Breast epithelium (tissue), 4 donors: ENCODE measurements at regions not wholly inside any gene's neighbourhood (a gene's known extent, or its start where the extent isn't known, plus 50 kb on each side); places are given as distances from the start of the nearest gene placed in this dataset.

ENCODE experiments used
- DNase-seq, 2 donors: peaks; one replicate each; pipeline ENCODE4 v3.0.0-alpha.2; 2019; ENCODE audit warnings: low spot score in 2 of 2
- H3K27ac ChIP-seq, 2 donors: fragments of 200-600 bp; sonication (generic) in 1 of 2; one replicate each; pipeline ENCODE4 v1.5.1; 2016 to 2019; ENCODE audit warnings: mild to moderate bottlenecking in 1 of 2
- H3K27me3 ChIP-seq, 2 donors: fragments of 200-600 bp; sonication (generic) in 1 of 2; one replicate each; pipeline versions ENCODE4 v1.5.1 to v1.6.0; 2017 to 2019; ENCODE audit warnings: control low read depth in 1 of 2, mild to moderate bottlenecking in 1 of 2
- H3K36me3 ChIP-seq: fragments of 200-600 bp; one replicate; pipeline ENCODE4 v1.5.1; 2019
- H3K4me1 ChIP-seq, 2 donors: fragments of 200-600 bp; sonication (generic); one replicate each; pipeline ENCODE4 v1.5.1; 2016 to 2019; ENCODE audit warnings: control low read depth in 1 of 2
- H3K4me3 ChIP-seq, 3 donors: fragments of 200-600 bp; sonication (generic); 1 replicate in 2 of 3; 2 replicates in 1 of 3; pipeline ENCODE4 v1.5.1; 2016 to 2019; ENCODE audit warnings: mild to moderate bottlenecking in 3 of 3, moderate library complexity in 2 of 3
- H3K9me3 ChIP-seq, 2 donors: fragments of 200-600 bp; sonication (generic) in 1 of 2; one replicate each; pipeline ENCODE4 v1.5.1; 2016 to 2019; ENCODE audit warnings: control low read depth in 1 of 2
- POLR2A ChIP-seq: fragments of 450-650 bp; IDR thresholded peaks from one replicate; pipeline ENCODE4 v1.6.1; 2016; ENCODE audit warnings: antibody characterized with exemption, mild to moderate bottlenecking, moderate library complexity
- POLR2AphosphoS5 ChIP-seq, 3 donors: sonication (generic); formaldehyde crosslinking; IDR thresholded peaks; one replicate each; pipeline ENCODE4 v1.6.1; 2017; ENCODE audit warnings: antibody characterized with exemption in 3 of 3
- intact Hi-C: fragments of 100-400 bp; cut with DNase I; formaldehyde crosslinking; loops from one replicate; pipeline ENCODE4 v1.15.1; 2023; ENCODE audit warnings: low total_unique reads
- TF ChIP-seq, protein P1 (sequence below), 3 donors: fragments of 450-650 bp; IDR thresholded peaks; one replicate each; pipeline ENCODE4 v1.5.1; 2016 to 2017; ENCODE audit warnings: antibody characterized with exemption in 3 of 3, mild to moderate bottlenecking in 3 of 3, moderate library complexity in 3 of 3

DNA sequence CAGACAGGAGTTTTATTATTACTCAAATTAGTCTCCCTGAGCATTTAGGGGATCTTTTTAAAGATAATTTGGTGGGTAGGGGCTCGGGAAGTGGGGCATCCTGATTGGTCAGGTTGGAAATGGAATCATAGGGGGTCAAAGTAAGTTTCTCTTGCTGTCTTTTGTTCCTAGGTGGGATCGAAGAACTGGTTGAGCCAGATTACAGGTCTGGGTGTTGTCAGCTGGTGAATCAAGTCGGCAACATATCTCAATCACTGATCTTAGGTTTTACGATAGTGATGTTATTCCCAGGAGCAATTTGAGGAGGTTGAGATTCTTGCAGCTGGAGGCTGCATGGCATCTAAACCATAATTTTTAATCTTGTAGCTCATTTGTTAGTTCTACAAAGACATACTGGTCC is 629.5 kb upstream of the AMOT start:
- H3K4me1 ChIP-seq = no peaks in the 10 kb centered on the region
- no peak for DNase-seq
- no peaks in the 10 kb centered on the region for H3K9me3 ChIP-seq
- H3K36me3 ChIP-seq = no peaks in the 10 kb centered on the region
- no peak for TF ChIP-seq POLR2AphosphoS5 (IDR thresholded peaks at IDR 0.05)
- TF ChIP-seq, protein P1, sequence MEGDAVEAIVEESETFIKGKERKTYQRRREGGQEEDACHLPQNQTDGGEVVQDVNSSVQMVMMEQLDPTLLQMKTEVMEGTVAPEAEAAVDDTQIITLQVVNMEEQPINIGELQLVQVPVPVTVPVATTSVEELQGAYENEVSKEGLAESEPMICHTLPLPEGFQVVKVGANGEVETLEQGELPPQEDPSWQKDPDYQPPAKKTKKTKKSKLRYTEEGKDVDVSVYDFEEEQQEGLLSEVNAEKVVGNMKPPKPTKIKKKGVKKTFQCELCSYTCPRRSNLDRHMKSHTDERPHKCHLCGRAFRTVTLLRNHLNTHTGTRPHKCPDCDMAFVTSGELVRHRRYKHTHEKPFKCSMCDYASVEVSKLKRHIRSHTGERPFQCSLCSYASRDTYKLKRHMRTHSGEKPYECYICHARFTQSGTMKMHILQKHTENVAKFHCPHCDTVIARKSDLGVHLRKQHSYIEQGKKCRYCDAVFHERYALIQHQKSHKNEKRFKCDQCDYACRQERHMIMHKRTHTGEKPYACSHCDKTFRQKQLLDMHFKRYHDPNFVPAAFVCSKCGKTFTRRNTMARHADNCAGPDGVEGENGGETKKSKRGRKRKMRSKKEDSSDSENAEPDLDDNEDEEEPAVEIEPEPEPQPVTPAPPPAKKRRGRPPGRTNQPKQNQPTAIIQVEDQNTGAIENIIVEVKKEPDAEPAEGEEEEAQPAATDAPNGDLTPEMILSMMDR (IDR thresholded peaks at IDR 0.05) = no peak
- no peak for TF ChIP-seq POLR2A
- intact Hi-C loops = no loop called here
- no peak overlapping the region for H3K4me3 ChIP-seq
- no peak overlapping the region for H3K27ac ChIP-seq
- H3K27me3 ChIP-seq = peaks cover 0 to 11% of the 10 kb centered on the region in 2 donors

DNA sequence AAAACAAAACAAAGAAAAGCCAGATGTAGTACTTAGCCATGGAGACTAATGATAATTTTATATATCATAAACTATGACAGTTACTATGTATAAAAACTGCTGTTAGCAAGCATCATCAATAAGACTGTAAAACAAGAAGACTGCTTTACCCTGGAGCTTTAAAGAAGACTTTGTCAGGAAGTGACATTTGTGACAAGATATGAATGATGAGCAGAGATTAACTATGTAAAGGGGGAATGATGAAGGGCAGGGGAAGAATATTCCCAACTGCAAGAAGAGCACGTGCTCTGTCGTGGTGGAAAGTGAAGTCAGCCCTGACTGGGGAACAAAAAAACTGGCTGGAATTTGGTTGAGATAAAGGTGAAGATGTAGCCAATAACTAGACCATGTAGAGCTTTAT is 617.1 kb upstream of the AMOT start:
- intact Hi-C loops = no loop called here
- Histone ChIP-seq H3K4me1 (no peaks in the 10 kb centered on the region), H3K4me3 (no peak overlapping the region), H3K9me3 (peaks cover 0 to 9% of the 10 kb centered on the region in 2 donors), H3K27me3 (peaks cover 0 to 28% of the 10 kb centered on the region in 2 donors), H3K27ac (no peak overlapping the region), H3K36me3 (no peaks in the 10 kb centered on the region)
- no peak for DNase-seq
- TF ChIP-seq, protein P1 (IDR thresholded peaks at IDR 0.05) = no peak
- TF ChIP-seq POLR2AphosphoS5 (IDR thresholded peaks at IDR 0.05) (no peak), POLR2A (no peak)

DNA sequence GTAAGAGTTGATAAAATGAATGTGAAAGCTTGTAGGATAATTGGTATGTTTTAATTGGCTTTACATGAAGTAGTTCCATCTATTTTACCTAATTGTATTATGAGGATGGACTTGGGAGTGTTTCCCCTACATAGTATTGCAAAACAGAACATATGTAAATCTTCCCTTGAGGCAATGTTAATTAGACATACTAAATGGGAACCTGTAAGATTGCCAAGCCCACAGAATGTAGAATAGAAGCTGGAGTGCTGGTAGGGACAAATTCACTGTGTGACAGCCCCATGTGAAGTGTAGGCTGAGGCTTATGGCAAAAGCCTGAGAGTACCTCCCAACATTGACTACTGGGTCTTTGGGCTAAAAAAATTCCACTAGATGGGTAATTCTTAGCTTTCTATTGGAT is 615.0 kb upstream of the AMOT start:
- H3K27ac ChIP-seq = no peak overlapping the region
- H3K4me3 ChIP-seq = no peak overlapping the region
- H3K36me3 ChIP-seq = no peaks in the 10 kb centered on the region
- H3K27me3 ChIP-seq = peaks cover 0 to 28% of the 10 kb centered on the region in 2 donors
- H3K9me3 ChIP-seq = peaks cover 0 to 9% of the 10 kb centered on the region in 2 donors
- TF ChIP-seq POLR2A (no peak), POLR2AphosphoS5 (IDR thresholded peaks at IDR 0.05) (no peak)
- TF ChIP-seq, protein P1 (IDR thresholded peaks at IDR 0.05) = no peak
- intact Hi-C loops = no loop called here
- H3K4me1 ChIP-seq = no peaks in the 10 kb centered on the region
- DNase-seq = no peak

DNA sequence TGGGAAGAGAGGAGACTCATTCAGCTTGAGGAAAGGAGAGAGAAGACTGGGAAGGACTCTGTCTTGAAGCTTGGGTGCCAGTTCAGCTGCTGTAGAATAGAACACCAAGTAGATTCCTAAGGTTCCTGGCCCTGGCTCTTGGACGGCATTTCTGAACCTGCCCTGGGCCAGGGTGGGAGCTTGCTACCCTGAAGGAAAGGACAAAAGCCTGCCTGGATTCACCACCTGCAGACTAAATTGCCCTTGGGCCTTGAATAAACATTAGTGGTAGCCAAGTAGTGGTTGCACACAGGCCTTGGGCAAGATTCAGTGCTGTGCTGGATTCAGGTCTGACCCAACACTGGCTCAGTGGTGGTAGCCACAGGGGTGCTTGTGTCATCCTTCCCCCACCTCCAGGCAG is 588.4 kb upstream of the AMOT start:
- peaks cover 0 to 6% of the 10 kb centered on the region in 2 donors for H3K27me3 ChIP-seq
- no peak overlapping the region for H3K27ac ChIP-seq
- TF ChIP-seq, protein P1 (IDR thresholded peaks at IDR 0.05) = no peak
- TF ChIP-seq POLR2A = no peak
- TF ChIP-seq POLR2AphosphoS5 (IDR thresholded peaks at IDR 0.05) = no peak
- DNase-seq = no peak
- H3K4me3 ChIP-seq = no peak overlapping the region
- H3K9me3 ChIP-seq = peaks cover 0 to 5% of the 10 kb centered on the region in 2 donors
- H3K4me1 ChIP-seq = no peaks in the 10 kb centered on the region
- intact Hi-C loops = no loop called here
- H3K36me3 ChIP-seq = no peaks in the 10 kb centered on the region

DNA sequence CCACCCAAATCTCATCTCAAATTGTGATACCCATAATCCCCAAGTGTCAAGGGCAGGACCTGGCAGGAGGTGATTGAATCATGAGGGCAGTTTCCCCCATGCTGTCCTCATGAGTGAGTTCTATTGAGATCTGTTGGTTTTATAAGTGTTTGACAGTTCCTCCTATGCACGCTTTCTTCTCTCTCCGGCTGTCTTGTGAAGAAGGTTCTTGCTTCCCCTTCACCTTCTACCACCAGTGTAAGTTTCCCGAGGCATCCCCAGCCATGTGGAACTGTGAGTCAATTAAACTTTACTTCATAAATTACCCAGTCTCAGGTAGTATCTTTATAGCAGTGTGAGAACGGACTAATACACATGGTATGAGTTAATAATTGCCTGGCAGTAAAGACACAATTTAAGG is 581.7 kb upstream of the AMOT start:
- intact Hi-C loops = no loop called here

More for the DNA sequence above, 581.7 kb upstream of the AMOT start:
- Histone ChIP-seq H3K27me3 (peaks cover 0 to 8% of the 10 kb centered on the region in 2 donors), H3K9me3 (peaks cover 0 to 5% of the 10 kb centered on the region in 2 donors), H3K4me1 (no peaks in the 10 kb centered on the region), H3K36me3 (no peaks in the 10 kb centered on the region), H3K4me3 (no peak overlapping the region), H3K27ac (no peak overlapping the region)
- DNase-seq = no peak
- TF ChIP-seq POLR2A = no peak
- TF ChIP-seq, protein P1 (IDR thresholded peaks at IDR 0.05) = no peak
- no peak for TF ChIP-seq POLR2AphosphoS5 (IDR thresholded peaks at IDR 0.05)
